Erythroblast (primary cell): ENCODE measurements at regions not wholly inside any gene's neighbourhood (a gene's known extent, or its start where the extent isn't known, plus 50 kb on each side); places are given as distances from the start of the nearest gene placed in this dataset.

Experiments
- DNase-seq, 2 experiments: peaks; one replicate each; lab custom pipeline; 2025; lab: John Stamatoyannopoulos, UW
- GATA1 ChIP-seq: IDR thresholded peaks from 2 replicates; pipeline ENCODE4 v1.6.1; 2011; ENCODE audit warnings: low read depth, mild to moderate bottlenecking, control low read depth, low read length, moderate library complexity
- POLR2A ChIP-seq: IDR thresholded peaks from 2 replicates; pipeline ENCODE4 v1.6.1; 2011; ENCODE audit warnings: mild to moderate bottlenecking, low read length

GRCh38 chr3:14286887-14287500 lies 108.4 kb downstream of the LSM3 start:
- DNase-seq: no peak
- TF ChIP-seq POLR2A (no peak), GATA1 (no peak)

- TF ChIP-seq GATA1: no peak
- TF ChIP-seq POLR2A: no peak
Observed at GRCh38 chr3:14288177-14288788, 109.7 kb downstream of the LSM3 start.

GRCh38 chr3:14288833-14289451 lies 110.3 kb downstream of the LSM3 start:
- DNase-seq: no peak
- TF ChIP-seq GATA1 (no peak), POLR2A (no peak)

More at GRCh38 chr3:14288177-14288788, 109.7 kb downstream of the LSM3 start:
- no peak for DNase-seq

- no peak for DNase-seq
- no peak for TF ChIP-seq GATA1
- TF ChIP-seq POLR2A: no peak
Observed at GRCh38 chr3:14289590-14290461, 111.2 kb downstream of the LSM3 start.

GRCh38 chr3:14290631-14291385 lies 111.6 kb upstream of the SLC6A6 start:
- DNase-seq: no peak
- TF ChIP-seq POLR2A: no peak
- no peak for TF ChIP-seq GATA1

- TF ChIP-seq POLR2A (no peak), GATA1 (no peak)
- no peak for DNase-seq
Observed at GRCh38 chr3:14295037-14295436, 107.4 kb upstream of the SLC6A6 start.

- no peak for DNase-seq
- TF ChIP-seq GATA1 (no peak), POLR2A (no peak)
Observed at GRCh38 chr3:14295801-14296200, 106.6 kb upstream of the SLC6A6 start.

GRCh38 chr3:14297305-14297704 lies 105.1 kb upstream of the SLC6A6 start:
- TF ChIP-seq POLR2A: no peak
- TF ChIP-seq GATA1: no peak
- DNase-seq: no peak

GRCh38 chr3:14297784-14298236 lies 104.6 kb upstream of the SLC6A6 start:
- TF ChIP-seq POLR2A (no peak), GATA1 (no peak)

GRCh38 chr3:14298442-14298841 lies 104.0 kb upstream of the SLC6A6 start:
- TF ChIP-seq POLR2A (no peak), GATA1 (no peak)
- no peak for DNase-seq

More at GRCh38 chr3:14297784-14298236, 104.6 kb upstream of the SLC6A6 start:
- DNase-seq: no peak

- no peak for DNase-seq
- TF ChIP-seq POLR2A: no peak
- TF ChIP-seq GATA1: no peak
Observed at GRCh38 chr3:14298991-14299555, 103.3 kb upstream of the SLC6A6 start.

GRCh38 chr3:14299767-14300166 lies 102.6 kb upstream of the SLC6A6 start:
- no peak for DNase-seq
- no peak for TF ChIP-seq POLR2A
- no peak for TF ChIP-seq GATA1
